Large intestine (tissue), 3 donors: ENCODE measurements at regions not wholly inside any gene's neighbourhood (a gene's known extent, or its start where the extent isn't known, plus 50 kb on each side); places are given as distances from the start of the nearest gene placed in this dataset.

Experiments used
- DNase-seq, 2 donors: peaks; one replicate each; pipeline versions ENCODE4 v3.0.0 to v3.0.0-alpha.2; 2013
- H3K27ac ChIP-seq: one replicate; pipeline ENCODE4 v1.5.1; 2013; ENCODE audit warnings: low read length
- H3K27me3 ChIP-seq: 2 replicates; pipeline ENCODE4 v1.6.1; 2013; ENCODE audit warnings: low read length; ENCODE audit not compliant: control insufficient read depth, insufficient read depth
- H3K36me3 ChIP-seq: 2 replicates; pipeline ENCODE4 v1.6.1; 2013; ENCODE audit warnings: low read length; ENCODE audit not compliant: control insufficient read depth, insufficient read depth
- H3K4me1 ChIP-seq: one replicate; pipeline ENCODE4 v1.6.1; 2013; ENCODE audit warnings: low read length; ENCODE audit not compliant: control insufficient read depth, insufficient read depth
- H3K4me3 ChIP-seq: one replicate; pipeline ENCODE4 v1.5.1; 2013; ENCODE audit warnings: low read length
- H3K9me3 ChIP-seq: one replicate; pipeline ENCODE4 v1.6.1; 2013; ENCODE audit warnings: mild to moderate bottlenecking, low read depth, low read length, moderate library complexity; ENCODE audit not compliant: control insufficient read depth
- WGBS: methylation state at CpG from one replicate; pipeline ENCODE4 v1.1.5; 2013; ENCODE audit warnings: low lambda C conversion rate; ENCODE audit not compliant: insufficient coverage; 5-methylcytosine and 5-hydroxymethylcytosine counted together

GRCh38 chr2:238549866-238550265, 123.1 kb downstream of the ASB1 start:
- H3K27me3 ChIP-seq, result peaks cover 2% of the 10 kb centered on the region
- DNase-seq, result no peak
- no peak overlapping the region for H3K27ac ChIP-seq
- H3K4me1 ChIP-seq, result no peaks in the 10 kb centered on the region
- no peak overlapping the region for H3K4me3 ChIP-seq
- WGBS, result no CpG with 5 or more reads among the region's 2 CpGs
- peaks cover 4% of the 10 kb centered on the region for H3K9me3 ChIP-seq
- no peaks in the 10 kb centered on the region for H3K36me3 ChIP-seq

GRCh38 chr2:238551091-238551490, 124.4 kb downstream of the ASB1 start:
- no peak for DNase-seq
- H3K27me3 ChIP-seq, result peaks cover 2% of the 10 kb centered on the region
- WGBS, result no CpG with 5 or more reads among the region's 3 CpGs
- H3K27ac ChIP-seq, result no peak overlapping the region
- H3K4me3 ChIP-seq, result no peak overlapping the region
- no peaks in the 10 kb centered on the region for H3K36me3 ChIP-seq
- H3K9me3 ChIP-seq, result peaks cover 4% of the 10 kb centered on the region
- H3K4me1 ChIP-seq, result no peaks in the 10 kb centered on the region

GRCh38 chr2:238552226-238552625, 125.5 kb downstream of the ASB1 start:
- Histone ChIP-seq H3K4me1 (no peaks in the 10 kb centered on the region), H3K4me3 (no peak overlapping the region), H3K9me3 (peaks cover 4% of the 10 kb centered on the region), H3K36me3 (no peaks in the 10 kb centered on the region), H3K27ac (no peak overlapping the region), H3K27me3 (peaks cover 2% of the 10 kb centered on the region)
- 100% methylated on average over 1 of the region's 5 CpGs for WGBS
- no peak for DNase-seq

GRCh38 chr2:238553159-238553558, 126.4 kb downstream of the ASB1 start:
- WGBS, result 91% methylated on average over 3 of the region's 4 CpGs
- Histone ChIP-seq H3K4me1 (no peaks in the 10 kb centered on the region), H3K27ac (no peak overlapping the region), H3K27me3 (peaks cover 2% of the 10 kb centered on the region), H3K4me3 (no peak overlapping the region), H3K36me3 (no peaks in the 10 kb centered on the region), H3K9me3 (peaks cover 4% of the 10 kb centered on the region)
- DNase-seq, result no peak

- 82% methylated on average over 3 of the region's 26 CpGs for WGBS
- no peak overlapping the region for H3K4me3 ChIP-seq
- H3K4me1 ChIP-seq, result no peaks in the 10 kb centered on the region
- no peak overlapping the region for H3K27ac ChIP-seq
- peaks cover 4% of the 10 kb centered on the region for H3K9me3 ChIP-seq
- H3K27me3 ChIP-seq, result peaks cover 2% of the 10 kb centered on the region
- no peak for DNase-seq
- no peaks in the 10 kb centered on the region for H3K36me3 ChIP-seq
These were observed 128.0 kb downstream of the ASB1 start for GRCh38 chr2:238554468-238555315.

GRCh38 chr2:238555786-238556542, 129.2 kb downstream of the ASB1 start:
- Histone ChIP-seq H3K27ac (no peak overlapping the region), H3K4me1 (no peaks in the 10 kb centered on the region)

GRCh38 chr2:238557431-238557830, 130.7 kb downstream of the ASB1 start:
- H3K36me3 ChIP-seq, result no peaks in the 10 kb centered on the region
- peaks cover 2% of the 10 kb centered on the region for H3K27me3 ChIP-seq
- H3K4me1 ChIP-seq, result no peaks in the 10 kb centered on the region
- H3K9me3 ChIP-seq, result peaks cover 4% of the 10 kb centered on the region
- no peak overlapping the region for H3K27ac ChIP-seq
- no CpG with 5 or more reads among the region's 5 CpGs for WGBS
- no peak overlapping the region for H3K4me3 ChIP-seq
- DNase-seq, result no peak

More at GRCh38 chr2:238555786-238556542, 129.2 kb downstream of the ASB1 start:
- no peak for DNase-seq
- 83% methylated on average over 2 of the region's 13 CpGs for WGBS
- Histone ChIP-seq H3K36me3 (no peaks in the 10 kb centered on the region), H3K9me3 (peaks cover 4% of the 10 kb centered on the region), H3K27me3 (peaks cover 2% of the 10 kb centered on the region), H3K4me3 (no peak overlapping the region)

- no CpG with 5 or more reads among the region's 11 CpGs for WGBS
- no peak for DNase-seq
- Histone ChIP-seq H3K27ac (no peak overlapping the region), H3K9me3 (peaks cover 4% of the 10 kb centered on the region), H3K27me3 (peaks cover 2% of the 10 kb centered on the region), H3K36me3 (no peaks in the 10 kb centered on the region), H3K4me1 (no peaks in the 10 kb centered on the region), H3K4me3 (no peak overlapping the region)
These were observed 131.2 kb downstream of the ASB1 start for GRCh38 chr2:238557936-238558335.

- Histone ChIP-seq H3K27me3 (peaks cover 2% of the 10 kb centered on the region), H3K9me3 (peaks cover 4% of the 10 kb centered on the region), H3K4me3 (no peak overlapping the region), H3K27ac (no peak overlapping the region), H3K4me1 (no peaks in the 10 kb centered on the region), H3K36me3 (no peaks in the 10 kb centered on the region)
- no peak for DNase-seq
- WGBS, result 63% methylated on average over 3 of the region's 19 CpGs
These were observed 131.9 kb downstream of the ASB1 start for GRCh38 chr2:238558456-238559099.

- no peak for DNase-seq
These were observed 133.5 kb downstream of the ASB1 start for GRCh38 chr2:238560234-238560633.

More at GRCh38 chr2:238560234-238560633, 133.5 kb downstream of the ASB1 start:
- no CpG with 5 or more reads among the region's 11 CpGs for WGBS
- no peaks in the 10 kb centered on the region for H3K27me3 ChIP-seq
- no peak overlapping the region for H3K27ac ChIP-seq
- no peaks in the 10 kb centered on the region for H3K36me3 ChIP-seq
- H3K4me3 ChIP-seq, result no peak overlapping the region
- no peaks in the 10 kb centered on the region for H3K9me3 ChIP-seq
- no peaks in the 10 kb centered on the region for H3K4me1 ChIP-seq
